ENCODE measurements at regions not wholly inside any gene's neighbourhood (a gene's known extent, or its start where the extent isn't known, plus 50 kb on each side); places are given as distances from the start of the nearest gene placed in this dataset.

- TF ChIP-seq CTCF (IDR thresholded peaks at IDR 0.05; ENCODE audit: low read depth, low read length), result no peak
- no peak for TF ChIP-seq EZH2phosphoT487 (IDR thresholded peaks at IDR 0.05; ENCODE audit: low read depth)
These were observed 64.8 kb upstream of the SLC1A4 start for GRCh38 chr2:64924170-64924934.
